ENCODE measurements at regions not wholly inside any gene's neighbourhood (a gene's known extent, or its start where the extent isn't known, plus 50 kb on each side); places are given as distances from the start of the nearest gene placed in this dataset.

DNA sequence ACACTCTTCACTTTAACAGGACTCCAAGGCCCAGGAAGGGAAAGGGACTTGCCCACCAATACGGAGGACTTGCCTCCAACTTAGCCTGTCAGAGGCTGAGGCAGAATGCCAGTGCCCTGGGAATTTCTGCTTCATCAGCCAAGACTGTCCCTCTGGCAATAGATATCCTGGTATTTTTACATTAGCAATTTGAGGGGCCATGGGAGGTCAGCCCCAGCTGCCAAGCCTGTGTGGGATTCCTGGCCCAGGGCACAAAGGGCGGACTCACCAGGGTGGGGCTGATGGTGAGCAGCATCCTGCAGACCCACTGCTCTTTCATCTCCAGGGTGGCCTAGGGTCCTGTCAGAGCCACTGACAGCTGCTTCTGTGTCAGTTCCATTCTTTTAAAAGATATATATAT is 78.3 kb upstream of the CIBAR2 start:
- Mint-ChIP-seq H3K9me3 (no peaks in the 10 kb centered on the region; a peak in 2 of 5 replicates), H3K36me3 (ENCODE audit: insufficient read depth in 1 of 3, low read depth in 3 of 3) (peaks cover 0 to 4% (median 1%) of the 10 kb centered on the region in 3 experiments; a peak in 5 of 7 replicates), H3K27me3 (ENCODE audit: low read depth) (no peaks in the 10 kb centered on the region), H3K4me1 (peaks cover 5 to 17% of the 10 kb centered on the region in 2 experiments; a peak in 3 of 4 replicates), H3K4me3 (no peak overlapping the region), H3K27ac (no peak overlapping the region)
- Histone ChIP-seq H2BK120ac (ENCODE audit: low read depth, low read length, poor library complexity, severe bottlenecking) (no peak overlapping the region), H4K5ac (ENCODE audit: insufficient read length, low read depth, low read length) (no peak overlapping the region), H4K91ac (ENCODE audit: insufficient read length, low read depth, low read length) (no peak overlapping the region), H3K4me1 (ENCODE audit: insufficient read depth, low read length) (no peaks in the 10 kb centered on the region), H3K14ac (ENCODE audit: insufficient read depth, low read length) (no peak overlapping the region), H2BK12ac (ENCODE audit: insufficient read length, low read depth, low read length) (no peak overlapping the region), H3K18ac (ENCODE audit: insufficient read length, low read depth, low read length) (no peak overlapping the region), H3K56ac (ENCODE audit: insufficient read length, low read depth, low read length) (no peak overlapping the region), H3K9me3 (ENCODE audit: control insufficient read depth, low read depth, low read length) (no peaks in the 10 kb centered on the region), H3K27me3 (ENCODE audit: insufficient read depth, low read length) (no peaks in the 10 kb centered on the region), H3K79me2 (ENCODE audit: insufficient read depth, low read length) (no peaks in the 10 kb centered on the region), H4K20me1 (ENCODE audit: control insufficient read depth, insufficient read depth, insufficient read length) (no peaks in the 10 kb centered on the region), H2BK15ac (ENCODE audit: low read depth, low read length) (no peak overlapping the region), H2BK20ac (ENCODE audit: low read depth, low read length, poor library complexity, severe bottlenecking) (no peak overlapping the region), H3K9ac (ENCODE audit: extremely low read depth, insufficient read length, low read length) (no peak overlapping the region), H3K4ac (ENCODE audit: low read depth, low read length) (no peak overlapping the region), H2AK5ac (ENCODE audit: insufficient read length, low read length) (no peak overlapping the region), H4K8ac (replicated peaks; ENCODE audit: insufficient read length, low read depth, low read length) (no peak overlapping the region), H3K27ac (ENCODE audit: insufficient read length, low read depth, low read length) (no peak overlapping the region), H2AFZ (ENCODE audit: low read length) (no peak overlapping the region), H3K23ac (ENCODE audit: insufficient read length, low read depth, low read length) (no peak overlapping the region), H3K4me2 (ENCODE audit: insufficient read depth, insufficient read length, low read length) (no peak overlapping the region), H2BK5ac (ENCODE audit: insufficient read length, low read length) (no peak overlapping the region), H3K79me1 (ENCODE audit: insufficient read depth, low read depth, low read length, poor library complexity, severe bottlenecking) (no peaks in the 10 kb centered on the region), H3T11ph (ENCODE audit: low read length) (no peak overlapping the region), H3K23me2 (ENCODE audit: insufficient read length, low read depth, low read length, poor library complexity, severe bottlenecking) (no peaks in the 10 kb centered on the region)
- no peak for DNase-seq
- WGBS (ENCODE audit: extremely low coverage, insufficient read length, low lambda C conversion rate) = no CpG with 5 or more reads among the region's 2 CpGs
- TF ChIP-seq, protein P1, sequence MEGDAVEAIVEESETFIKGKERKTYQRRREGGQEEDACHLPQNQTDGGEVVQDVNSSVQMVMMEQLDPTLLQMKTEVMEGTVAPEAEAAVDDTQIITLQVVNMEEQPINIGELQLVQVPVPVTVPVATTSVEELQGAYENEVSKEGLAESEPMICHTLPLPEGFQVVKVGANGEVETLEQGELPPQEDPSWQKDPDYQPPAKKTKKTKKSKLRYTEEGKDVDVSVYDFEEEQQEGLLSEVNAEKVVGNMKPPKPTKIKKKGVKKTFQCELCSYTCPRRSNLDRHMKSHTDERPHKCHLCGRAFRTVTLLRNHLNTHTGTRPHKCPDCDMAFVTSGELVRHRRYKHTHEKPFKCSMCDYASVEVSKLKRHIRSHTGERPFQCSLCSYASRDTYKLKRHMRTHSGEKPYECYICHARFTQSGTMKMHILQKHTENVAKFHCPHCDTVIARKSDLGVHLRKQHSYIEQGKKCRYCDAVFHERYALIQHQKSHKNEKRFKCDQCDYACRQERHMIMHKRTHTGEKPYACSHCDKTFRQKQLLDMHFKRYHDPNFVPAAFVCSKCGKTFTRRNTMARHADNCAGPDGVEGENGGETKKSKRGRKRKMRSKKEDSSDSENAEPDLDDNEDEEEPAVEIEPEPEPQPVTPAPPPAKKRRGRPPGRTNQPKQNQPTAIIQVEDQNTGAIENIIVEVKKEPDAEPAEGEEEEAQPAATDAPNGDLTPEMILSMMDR (conservative IDR thresholded peaks at IDR 0.05) = no peak

Measured in H9 (cell line).